H1 (cell line): ENCODE measurements at regions not wholly inside any gene's neighbourhood (a gene's known extent, or its start where the extent isn't known, plus 50 kb on each side); places are given as distances from the start of the nearest gene placed in this dataset.

Experiments
- CBX5 ChIP-seq: fragments of 300-800, 300-1000 bp; sonication (generic); IDR thresholded peaks from 2 replicates; pipeline ENCODE4 v1.7.1; 2016; ENCODE audit warnings: antibody characterized with exemption, low read length, low read depth
- CTCF ChIP-seq, 3 experiments: IDR thresholded peaks; 1 replicate in 2 of 3; 2 replicates in 1 of 3; pipeline versions ENCODE4 v1.5.1 to v1.6.1; 2011; ENCODE audit warnings: low read length in 3 of 3, mild to moderate bottlenecking in 3 of 3, inconsistent platforms in 2 of 3, low read depth in 1 of 3, moderate library complexity in 1 of 3; ENCODE audit not compliant: insufficient read depth in 1 of 3; ENCODE audit errors: control extremely low read depth in 1 of 3
- RAD21 ChIP-seq, 2 experiments: IDR thresholded peaks in 1 of 2; conservative IDR thresholded peaks in 1 of 2; 2 replicates each; pipeline ENCODE4 v1.6.1; 2011; ENCODE audit warnings: low read depth in 2 of 2, low read length in 2 of 2, improper control_type of control experiment in 1 of 2, inconsistent platforms in 1 of 2, mild to moderate bottlenecking in 1 of 2, moderate library complexity in 1 of 2
- TEAD4 ChIP-seq: IDR thresholded peaks from 2 replicates; pipeline ENCODE4 v1.6.1; 2012; ENCODE audit warnings: low read depth, low read length, inconsistent platforms, mixed read lengths
- TF ChIP-seq, protein P1 (sequence below): IDR thresholded peaks from 2 replicates; pipeline ENCODE4 v1.6.1; 2011; ENCODE audit warnings: low read length, improper control_type of control experiment

GRCh38 chr2:144310484-144310883, 209.4 kb downstream of the ZEB2 start (continued):
- TF ChIP-seq, protein P1, sequence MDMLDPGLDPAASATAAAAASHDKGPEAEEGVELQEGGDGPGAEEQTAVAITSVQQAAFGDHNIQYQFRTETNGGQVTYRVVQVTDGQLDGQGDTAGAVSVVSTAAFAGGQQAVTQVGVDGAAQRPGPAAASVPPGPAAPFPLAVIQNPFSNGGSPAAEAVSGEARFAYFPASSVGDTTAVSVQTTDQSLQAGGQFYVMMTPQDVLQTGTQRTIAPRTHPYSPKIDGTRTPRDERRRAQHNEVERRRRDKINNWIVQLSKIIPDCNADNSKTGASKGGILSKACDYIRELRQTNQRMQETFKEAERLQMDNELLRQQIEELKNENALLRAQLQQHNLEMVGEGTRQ: no peak
- TF ChIP-seq CTCF (IDR thresholded peaks at IDR 0.05; ENCODE audit: control extremely low read depth in 1 of 3, insufficient read depth in 1 of 3, low read depth in 1 of 3, low read length in 3 of 3): no peak
- TF ChIP-seq CBX5: no peak
- TF ChIP-seq TEAD4: no peak
- TF ChIP-seq RAD21 (IDR thresholded peaks at IDR 0.05 in 1 of 2, conservative IDR thresholded peaks at IDR 0.05 in 1 of 2; ENCODE audit: low read depth in 2 of 2, low read length in 2 of 2): no peak
